Occipital lobe (tissue), 1 donor: ENCODE measurements at regions not wholly inside any gene's neighbourhood (a gene's known extent, or its start where the extent isn't known, plus 50 kb on each side); places are given as distances from the start of the nearest gene placed in this dataset.

ENCODE experiments used
- DNase-seq: peaks from one replicate; lab custom pipeline; 2025; lab: John Stamatoyannopoulos, UW

GRCh38 chr2:226680719-226681118 is 118.9 kb downstream of the IRS1 start:
- no peak for DNase-seq

- no peak for DNase-seq
Measured at GRCh38 chr2:226679389-226680065, 120.1 kb downstream of the IRS1 start.

GRCh38 chr2:226678422-226678821 is 121.2 kb downstream of the IRS1 start:
- DNase-seq, result no peak

GRCh38 chr2:226677080-226677479 is 122.5 kb downstream of the IRS1 start:
- no peak for DNase-seq

GRCh38 chr2:226676618-226677017 is 123.0 kb downstream of the IRS1 start:
- DNase-seq, result no peak

- DNase-seq, result no peak
Measured at GRCh38 chr2:226674123-226674522, 125.5 kb downstream of the IRS1 start.

GRCh38 chr2:226673314-226673723 is 126.3 kb downstream of the IRS1 start:
- no peak for DNase-seq

- DNase-seq, result no peak
Measured at GRCh38 chr2:226671141-226671676, 128.4 kb downstream of the IRS1 start.

- DNase-seq, result no peak
Measured at GRCh38 chr2:226669905-226670304, 129.7 kb downstream of the IRS1 start.

GRCh38 chr2:226669249-226669648 is 130.4 kb downstream of the IRS1 start:
- DNase-seq, result no peak

- no peak for DNase-seq
Measured at GRCh38 chr2:226667736-226668135, 131.9 kb downstream of the IRS1 start.

- no peak for DNase-seq
Measured at GRCh38 chr2:226665306-226665831, 134.3 kb downstream of the IRS1 start.

GRCh38 chr2:226664661-226665060 is 135.0 kb downstream of the IRS1 start:
- DNase-seq, result no peak

- no peak for DNase-seq
Measured at GRCh38 chr2:226664140-226664539, 135.5 kb downstream of the IRS1 start.

GRCh38 chr2:226661789-226662545 is 137.7 kb downstream of the IRS1 start:
- no peak for DNase-seq

- DNase-seq, result no peak
Measured at GRCh38 chr2:226660526-226660925, 139.1 kb downstream of the IRS1 start.

GRCh38 chr2:226660124-226660523 is 139.5 kb downstream of the IRS1 start:
- no peak for DNase-seq

GRCh38 chr2:226659410-226659809 is 140.2 kb downstream of the IRS1 start:
- DNase-seq, result no peak

- no peak for DNase-seq
Measured at GRCh38 chr2:226658555-226658954, 141.1 kb downstream of the IRS1 start.

GRCh38 chr2:226657340-226658053 is 142.1 kb downstream of the IRS1 start:
- no peak for DNase-seq

- DNase-seq, result no peak
Measured at GRCh38 chr2:226656367-226656766, 143.3 kb downstream of the IRS1 start.

- no peak for DNase-seq
Measured at GRCh38 chr2:226655871-226656270, 143.7 kb downstream of the IRS1 start.
